Endothelial cell of umbilical vein (primary cell): ENCODE measurements at regions not wholly inside any gene's neighbourhood (a gene's known extent, or its start where the extent isn't known, plus 50 kb on each side); places are given as distances from the start of the nearest gene placed in this dataset.

Experiments
- BruUV-seq: library from RNA; stranded (reverse); fragments of 400-500 nt; replicated peaks from 2 replicates; lab custom pipeline; 2021; lab: Mats Ljungman, UMichigan
- CTCF ChIA-PET: fragments of 300-600, 350-600 bp; sonication (Branson Sonifier 250); formaldehyde crosslinking; loops from one replicate; lab custom pipeline; 2021; ENCODE audit warnings: antibody characterized with exemption, inconsistent platforms; lab: Charles Lee
- POLR2A ChIA-PET: fragments of 300-600, 350-600 bp; sonication (Branson Sonifier 250); formaldehyde crosslinking; loops from one replicate; lab custom pipeline; 2021; ENCODE audit warnings: antibody characterized with exemption, inconsistent platforms; lab: Charles Lee
- DNase-seq: peaks from one replicate; pipeline ENCODE4 v3.0.0-alpha.2; 2011; ENCODE audit warnings: low read depth, low spot score
- FAIRE-seq: peaks from 2 replicates; lab custom pipeline; 2011; peaks lifted over from hg19 to GRCh38; lab: Jason Lieb, UNC
- H2AFZ ChIP-seq: 2 replicates; pipeline ENCODE4 v1.6.0; 2012; ENCODE audit warnings: low read depth, low read length, control low read depth, inconsistent platforms
- H3K27ac ChIP-seq: 2 replicates; pipeline ENCODE4 v1.5.1; 2011; ENCODE audit warnings: low read depth, mild to moderate bottlenecking, control low read depth, low read length, moderate library complexity; ENCODE audit not compliant: insufficient read depth
- H3K27me3 ChIP-seq, 2 experiments: 2 replicates each; pipeline versions ENCODE4 v1.6.0 to v1.6.1; 2011; ENCODE audit warnings: low read length in 2 of 2, mixed read lengths in 1 of 2; ENCODE audit not compliant: control insufficient read depth in 2 of 2, insufficient read depth in 2 of 2
- H3K36me3 ChIP-seq, 2 experiments: 2 replicates in 1 of 2; 3 replicates in 1 of 2; pipeline ENCODE4 v1.5.1; 2011; ENCODE audit warnings: low read length in 2 of 2, mild to moderate bottlenecking in 1 of 2, moderate library complexity in 1 of 2; ENCODE audit not compliant: control insufficient read depth in 2 of 2, insufficient read depth in 2 of 2; ENCODE audit errors: extremely low read depth in 1 of 2
- H3K4me1 ChIP-seq: 3 replicates; pipeline ENCODE4 v1.5.1; 2011; ENCODE audit warnings: mild to moderate bottlenecking, low read length; ENCODE audit not compliant: control insufficient read depth, insufficient read depth; ENCODE audit errors: extremely low read depth
- H3K4me2 ChIP-seq: 2 replicates; pipeline ENCODE4 v1.6.1; 2011; ENCODE audit warnings: low read length, control low read depth, mixed read lengths; ENCODE audit not compliant: insufficient read depth
- H3K4me3 ChIP-seq, 3 experiments: fragments of 200-600 bp in 1 of 3; sonication (generic), shearing (Covaris generic) in 1 of 3; replicated peaks in 1 of 3; 2 replicates each; pipeline ENCODE4 v1.5.1; 2011 to 2016; ENCODE audit warnings: control low read depth in 3 of 3, low read length in 3 of 3, mild to moderate bottlenecking in 2 of 3, inconsistent platforms in 1 of 3, low read depth in 1 of 3, moderate library complexity in 1 of 3; ENCODE audit not compliant: insufficient read depth in 1 of 3
- H3K79me2 ChIP-seq: 2 replicates; pipeline ENCODE4 v1.6.0; 2012; ENCODE audit warnings: low read length, inconsistent platforms; ENCODE audit not compliant: control insufficient read depth, insufficient read depth
- H3K9ac ChIP-seq: replicated peaks from 2 replicates; pipeline ENCODE3; 2011; ENCODE audit warnings: low read length, control low read depth; ENCODE audit not compliant: insufficient read depth; ENCODE audit errors: extremely low read depth
- H3K9me1 ChIP-seq: replicated peaks from 3 replicates; pipeline ENCODE4 v1.6.0; 2011; ENCODE audit warnings: mild to moderate bottlenecking, low read length; ENCODE audit not compliant: control insufficient read depth, insufficient read depth; ENCODE audit errors: extremely low read depth
- H3K9me3 ChIP-seq: replicated peaks from 2 replicates; pipeline ENCODE4 v1.5.1; 2012; ENCODE audit warnings: low read length, inconsistent platforms; ENCODE audit not compliant: control insufficient read depth, insufficient read depth
- H4K20me1 ChIP-seq: replicated peaks from 2 replicates; pipeline ENCODE3; 2011; ENCODE audit warnings: mild to moderate bottlenecking, low read length; ENCODE audit not compliant: control insufficient read depth, insufficient read depth; ENCODE audit errors: extremely low read depth
- EZH2 ChIP-seq: IDR thresholded peaks from 2 replicates; pipeline ENCODE4 v1.6.1; 2012; ENCODE audit warnings: borderline replicate concordance, low read depth, mild to moderate bottlenecking, moderate library complexity, low read length, inconsistent platforms; ENCODE audit not compliant: severe bottlenecking
- FOS ChIP-seq: IDR thresholded peaks from 2 replicates; pipeline ENCODE4 v1.6.1; 2011; ENCODE audit warnings: mild to moderate bottlenecking, low read length, moderate library complexity, borderline replicate concordance; ENCODE audit not compliant: insufficient read depth
- GATA2 ChIP-seq: IDR thresholded peaks from 2 replicates; pipeline ENCODE4 v1.7.0; 2011; ENCODE audit warnings: low read depth, mild to moderate bottlenecking, moderate library complexity, mixed read lengths, low read length; ENCODE audit not compliant: insufficient read length, insufficient read depth
- JUN ChIP-seq: IDR thresholded peaks from 2 replicates; pipeline ENCODE4 v1.6.1; 2011; ENCODE audit warnings: borderline replicate concordance, low read depth; ENCODE audit not compliant: insufficient read length, insufficient read depth
- MAX ChIP-seq: IDR thresholded peaks from 2 replicates; pipeline ENCODE4 v1.6.1; 2011; ENCODE audit not compliant: insufficient read depth, insufficient read length
- MYC ChIP-seq: IDR thresholded peaks from one replicate; pipeline ENCODE4 v1.6.1; 2011; ENCODE audit warnings: mild to moderate bottlenecking, low read depth, low read length
- POLR2A ChIP-seq: IDR thresholded peaks from 2 replicates; pipeline ENCODE4 v1.6.1; 2012; ENCODE audit warnings: low read depth, mild to moderate bottlenecking, control low read depth, low read length
- POLR2AphosphoS5 ChIP-seq: IDR thresholded peaks from 2 replicates; pipeline ENCODE4 v1.6.1; 2012; ENCODE audit warnings: low read depth, mild to moderate bottlenecking, control low read depth, low read length, moderate library complexity; ENCODE audit not compliant: insufficient read depth
- dilution Hi-C: fragments of 300-500 bp; cut with MboI; formaldehyde crosslinking; loops from one replicate; pipeline ENCODE4 v1.15.0; 2019; ENCODE audit warnings: low sequenced_read_pairs; ENCODE audit not compliant: extremely low pct_ligation_motif_present
- intact Hi-C: fragments of 100-400 bp; cut with micrococcal nuclease; formaldehyde crosslinking; loops from one replicate; pipeline ENCODE4 v1.10.0; 2022
- TF ChIP-seq, protein P1 (sequence below), 2 donors: IDR thresholded peaks; 1 replicate in 1 of 2; 2 replicates in 1 of 2; pipeline ENCODE4 v1.5.1; 2011; ENCODE audit warnings: low read length in 2 of 2, mild to moderate bottlenecking in 2 of 2, moderate library complexity in 2 of 2, control low read depth in 1 of 2, inconsistent platforms in 1 of 2, low read depth in 1 of 2; ENCODE audit not compliant: insufficient read depth in 1 of 2; ENCODE audit errors: extremely low read depth in 1 of 2

DNA sequence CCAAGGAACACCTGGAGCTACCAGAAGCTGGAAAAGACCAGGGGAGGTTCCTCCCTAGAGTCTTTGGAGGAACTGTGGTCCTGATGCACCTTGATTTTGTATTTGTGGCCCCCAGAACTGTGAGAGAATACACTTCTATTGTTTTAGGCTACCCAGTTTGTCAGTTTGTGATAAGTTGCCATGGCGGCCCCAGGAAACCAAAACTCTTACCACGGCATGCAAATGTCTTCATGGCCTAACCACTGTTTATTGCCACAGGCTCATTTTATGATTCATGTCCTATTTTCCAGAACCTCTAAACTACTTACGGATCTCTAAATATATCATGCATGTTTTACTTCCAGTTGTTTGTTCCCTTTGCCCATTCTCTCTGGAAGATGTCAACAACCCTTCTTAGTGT is 1250.7 kb upstream of the FAM98A start:
- FAIRE-seq (no peak), DNase-seq (no peak)
- TF ChIP-seq POLR2A (no peak), MAX (no peak), POLR2AphosphoS5 (no peak), MYC (no peak), FOS (no peak), EZH2 (no peak), JUN (no peak), GATA2 (no peak)
- TF ChIP-seq, protein P1, sequence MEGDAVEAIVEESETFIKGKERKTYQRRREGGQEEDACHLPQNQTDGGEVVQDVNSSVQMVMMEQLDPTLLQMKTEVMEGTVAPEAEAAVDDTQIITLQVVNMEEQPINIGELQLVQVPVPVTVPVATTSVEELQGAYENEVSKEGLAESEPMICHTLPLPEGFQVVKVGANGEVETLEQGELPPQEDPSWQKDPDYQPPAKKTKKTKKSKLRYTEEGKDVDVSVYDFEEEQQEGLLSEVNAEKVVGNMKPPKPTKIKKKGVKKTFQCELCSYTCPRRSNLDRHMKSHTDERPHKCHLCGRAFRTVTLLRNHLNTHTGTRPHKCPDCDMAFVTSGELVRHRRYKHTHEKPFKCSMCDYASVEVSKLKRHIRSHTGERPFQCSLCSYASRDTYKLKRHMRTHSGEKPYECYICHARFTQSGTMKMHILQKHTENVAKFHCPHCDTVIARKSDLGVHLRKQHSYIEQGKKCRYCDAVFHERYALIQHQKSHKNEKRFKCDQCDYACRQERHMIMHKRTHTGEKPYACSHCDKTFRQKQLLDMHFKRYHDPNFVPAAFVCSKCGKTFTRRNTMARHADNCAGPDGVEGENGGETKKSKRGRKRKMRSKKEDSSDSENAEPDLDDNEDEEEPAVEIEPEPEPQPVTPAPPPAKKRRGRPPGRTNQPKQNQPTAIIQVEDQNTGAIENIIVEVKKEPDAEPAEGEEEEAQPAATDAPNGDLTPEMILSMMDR (IDR thresholded peaks at IDR 0.05; ENCODE audit: extremely low read depth in 1 of 2, insufficient read depth in 1 of 2, low read depth in 1 of 2, low read length in 2 of 2), result no peak
- dilution Hi-C loops, result no loop called here
- intact Hi-C loops, result no loop called here
- Histone ChIP-seq H3K79me2 (no peaks in the 10 kb centered on the region), H3K9me1 (no peaks in the 10 kb centered on the region), H3K27ac (no peak overlapping the region), H3K4me1 (no peaks in the 10 kb centered on the region), H2AFZ (no peak overlapping the region), H3K36me3 (no peaks in the 10 kb centered on the region), H3K4me2 (no peak overlapping the region), H4K20me1 (no peaks in the 10 kb centered on the region), H3K4me3 (no peak overlapping the region), H3K27me3 (no peaks in the 10 kb centered on the region), H3K9ac (no peak overlapping the region), H3K9me3 (peaks cover 3% of the 10 kb centered on the region)
- ChIA-PET POLR2A (no interaction called here), CTCF (no interaction called here)
- no TSS peak for BruUV-seq
